Left forelimb (tissue), 1 donor: ENCODE measurements at regions not wholly inside any gene's neighbourhood (a gene's known extent, or its start where the extent isn't known, plus 50 kb on each side); places are given as distances from the start of the nearest gene placed in this dataset.

Experiments
- DNase-seq: peaks from one replicate; pipeline ENCODE4 v3.0.0-alpha.2; 2018; ENCODE audit warnings: low spot score

- no peak for DNase-seq
These were observed 363.7 kb downstream of the SETD4 start for GRCh38 chr21:35696644-35697043.

- no peak for DNase-seq
These were observed 368.0 kb downstream of the SETD4 start for GRCh38 chr21:35692311-35692710.

GRCh38 chr21:35690436-35690835, 369.9 kb downstream of the SETD4 start:
- DNase-seq: no peak

- no peak for DNase-seq
These were observed 374.2 kb downstream of the SETD4 start for GRCh38 chr21:35686156-35686555.

- no peak for DNase-seq
These were observed 376.5 kb downstream of the SETD4 start for GRCh38 chr21:35683664-35684304.

GRCh38 chr21:35682904-35683549, 377.3 kb downstream of the SETD4 start:
- no peak for DNase-seq

GRCh38 chr21:35681946-35682345, 378.4 kb downstream of the SETD4 start:
- no peak for DNase-seq

- DNase-seq: no peak
These were observed 381.2 kb downstream of the SETD4 start for GRCh38 chr21:35679076-35679475.

GRCh38 chr21:35678393-35678792, 381.9 kb downstream of the SETD4 start:
- no peak for DNase-seq

- no peak for DNase-seq
These were observed 383.0 kb downstream of the SETD4 start for GRCh38 chr21:35677298-35677841.

GRCh38 chr21:35674895-35675470, 385.3 kb downstream of the SETD4 start:
- DNase-seq: no peak

- no peak for DNase-seq
These were observed 386.1 kb downstream of the SETD4 start for GRCh38 chr21:35674091-35674671.

GRCh38 chr21:35672313-35672712, 388.0 kb downstream of the SETD4 start:
- DNase-seq: no peak

- DNase-seq: no peak
These were observed 395.6 kb downstream of the SETD4 start for GRCh38 chr21:35664683-35665082.

GRCh38 chr21:35663856-35664606, 396.3 kb downstream of the SETD4 start:
- no peak for DNase-seq

GRCh38 chr21:35658242-35658641, 402.1 kb downstream of the SETD4 start:
- DNase-seq: no peak

GRCh38 chr21:35652872-35653271, 407.5 kb downstream of the SETD4 start:
- no peak for DNase-seq

GRCh38 chr21:35652196-35652595, 408.1 kb downstream of the SETD4 start:
- DNase-seq: no peak

GRCh38 chr21:35651196-35651595, 409.1 kb downstream of the SETD4 start:
- no peak for DNase-seq

GRCh38 chr21:35649186-35649585, 411.1 kb downstream of the SETD4 start:
- no peak for DNase-seq

- DNase-seq: no peak
These were observed 411.8 kb downstream of the SETD4 start for GRCh38 chr21:35648512-35648911.

GRCh38 chr21:35646606-35647005, 413.7 kb downstream of the SETD4 start:
- DNase-seq: no peak
